GM12878 (cell line): ENCODE measurements at regions not wholly inside any gene's neighbourhood (a gene's known extent, or its start where the extent isn't known, plus 50 kb on each side); places are given as distances from the start of the nearest gene placed in this dataset.

Experiments used
- ATAC-seq: fragments of 200-7000 bp; cut with Tn5 transposase; 3 replicates; pipeline ENCODE4 v1.9.1; 2020; ENCODE audit warnings: mild to moderate bottlenecking, moderate library complexity
- BruUV-seq: library from RNA; stranded (reverse); fragments of 400-500 nt; replicated peaks from 2 replicates; lab custom pipeline; 2021; lab: Mats Ljungman, UMichigan
- CTCF ChIA-PET: fragments of 300-600 bp; sonication (Branson Sonifier 250); formaldehyde crosslinking; extraction: SDS; loops from one replicate; lab custom pipeline; 2021; ENCODE audit warnings: inconsistent platforms; lab: Yijun Ruan, JAX
- POLR2A ChIA-PET: fragments of 350-600 bp; formaldehyde crosslinking; extraction: SDS; loops from one replicate; lab custom pipeline; 2021; ENCODE audit warnings: inconsistent platforms; lab: Charles Lee
- RAD21 ChIA-PET: fragments of 300-600 bp; sonication (Branson Sonifier 250); formaldehyde crosslinking; loops from one replicate; lab custom pipeline; 2023; ENCODE audit warnings: antibody characterized with exemption; ENCODE audit not compliant: unreplicated experiment; lab: Charles Lee
- SMC1A ChIA-PET: fragments of 300-600 bp; sonication (Branson Sonifier 250); formaldehyde crosslinking; loops from one replicate; lab custom pipeline; 2023; ENCODE audit not compliant: unreplicated experiment, uncharacterized antibody; lab: Charles Lee
- DNase-seq: peaks from one replicate; pipeline ENCODE4 v3.0.0-alpha.2; 2011; ENCODE audit warnings: low read depth, low spot score
- FAIRE-seq: peaks from 3 replicates; lab custom pipeline; 2011; peaks lifted over from hg19 to GRCh38; lab: Jason Lieb, UNC
- H2AFZ ChIP-seq: 2 replicates; pipeline ENCODE4 v1.6.0; 2011; ENCODE audit warnings: low read depth, low read length, control low read depth; ENCODE audit not compliant: control insufficient read depth
- H3K27ac ChIP-seq: 2 replicates; pipeline ENCODE4 v1.5.1; 2011; ENCODE audit warnings: control low read depth; ENCODE audit not compliant: control insufficient read depth, insufficient read depth
- H3K27me3 ChIP-seq, 2 experiments: replicated peaks in 1 of 2; 2 replicates each; pipeline versions ENCODE4 v1.6.0 to v1.6.1; 2011; ENCODE audit warnings: low read length in 1 of 2; ENCODE audit not compliant: control insufficient read depth in 2 of 2, insufficient read depth in 2 of 2
- H3K36me3 ChIP-seq, 2 experiments: 2 replicates each; pipeline ENCODE4 v1.5.1; 2011; ENCODE audit warnings: low read length in 1 of 2; ENCODE audit not compliant: control insufficient read depth in 2 of 2, insufficient read depth in 2 of 2
- H3K4me1 ChIP-seq: 2 replicates; pipeline ENCODE4 v1.6.1; 2011; ENCODE audit warnings: mild to moderate bottlenecking, low read length, moderate library complexity, mixed read lengths; ENCODE audit not compliant: control insufficient read depth, insufficient read depth
- H3K4me2 ChIP-seq: 2 replicates; pipeline ENCODE4 v1.6.0; 2011; ENCODE audit warnings: control low read depth; ENCODE audit not compliant: control insufficient read depth, insufficient read depth
- H3K4me3 ChIP-seq: fragments of 200-600 bp; sonication (generic); 2 replicates; pipeline ENCODE4 v1.5.1; 2016
- H3K79me2 ChIP-seq: 2 replicates; pipeline ENCODE4 v1.6.0; 2011; ENCODE audit warnings: low read length; ENCODE audit not compliant: control insufficient read depth, insufficient read depth
- H3K9ac ChIP-seq: 2 replicates; pipeline ENCODE4 v1.8.0; 2011; ENCODE audit warnings: low read length, control low read depth, mixed read lengths; ENCODE audit not compliant: control insufficient read depth, insufficient read depth
- H3K9me3 ChIP-seq: replicated peaks from 3 replicates; pipeline ENCODE4 v1.5.1; 2011; ENCODE audit warnings: mild to moderate bottlenecking, low read length; ENCODE audit not compliant: control insufficient read depth, insufficient read depth
- H4K20me1 ChIP-seq: 2 replicates; pipeline ENCODE4 v1.6.0; 2011; ENCODE audit not compliant: control insufficient read depth, insufficient read depth
- ATF2 ChIP-seq: IDR thresholded peaks from 2 replicates; pipeline ENCODE4 v1.6.1; 2012; ENCODE audit warnings: low read length, inconsistent platforms
- BACH1 ChIP-seq: fragments of 450-650 bp; IDR thresholded peaks from 2 replicates; pipeline ENCODE4 v1.6.1; 2017; ENCODE audit warnings: mild to moderate bottlenecking, borderline replicate concordance
- CBX3 ChIP-seq: fragments of 200-600 bp; sonication (generic); IDR thresholded peaks from 2 replicates; pipeline ENCODE4 v1.6.1; 2016; ENCODE audit warnings: low read depth, borderline replicate concordance
- CHD1 ChIP-seq: IDR thresholded peaks from 2 replicates; pipeline ENCODE4 v1.6.1; 2012; ENCODE audit warnings: low read depth, low read length, improper control_type of control experiment
- DPF2 ChIP-seq: fragments of 450-650 bp; IDR thresholded peaks from 2 replicates; pipeline ENCODE4 v1.6.1; 2017; ENCODE audit warnings: mild to moderate bottlenecking
- EED ChIP-seq: sonication (generic); IDR thresholded peaks from 2 replicates; pipeline ENCODE4 v1.6.1; 2016; ENCODE audit warnings: antibody characterized with exemption, low read depth
- ELK1 ChIP-seq: IDR thresholded peaks from 2 replicates; pipeline ENCODE4 v1.6.1; 2012; ENCODE audit warnings: low read depth, low read length, improper control_type of control experiment
- IKZF1 ChIP-seq: fragments of 450-650 bp; conservative IDR thresholded peaks from 2 replicates; pipeline ENCODE4 v1.6.1; 2017; ENCODE audit warnings: antibody characterized with exemption, mild to moderate bottlenecking
- IRF5 ChIP-seq: fragments of 450-650 bp; IDR thresholded peaks from 2 replicates; pipeline ENCODE4 v1.6.1; 2017; ENCODE audit warnings: borderline replicate concordance
- JUNB ChIP-seq: IDR thresholded peaks from 2 replicates; pipeline ENCODE4 v1.6.1; 2016; ENCODE audit warnings: antibody characterized with exemption, mild to moderate bottlenecking
- LARP7 ChIP-seq: fragments of 450-650 bp; IDR thresholded peaks from 2 replicates; pipeline ENCODE4 v1.6.1; 2017; ENCODE audit warnings: mild to moderate bottlenecking
- POLR2A ChIP-seq: IDR thresholded peaks from 2 replicates; pipeline ENCODE4 v1.6.1; 2011; ENCODE audit warnings: low read depth, mild to moderate bottlenecking, low read length
- POLR2AphosphoS2 ChIP-seq: IDR thresholded peaks from 2 replicates; pipeline ENCODE4 v1.6.1; 2011; ENCODE audit warnings: low read depth, mild to moderate bottlenecking, low read length, improper control_type of control experiment, moderate library complexity
- POLR2AphosphoS5 ChIP-seq: IDR thresholded peaks from 2 replicates; pipeline ENCODE4 v1.6.1; 2011; ENCODE audit warnings: mild to moderate bottlenecking, low read length, inconsistent platforms
- SP1 ChIP-seq: IDR thresholded peaks from one replicate; pipeline ENCODE4 v1.6.1; 2011; ENCODE audit warnings: low read depth, low read length
- TCF12 ChIP-seq: IDR thresholded peaks from 2 replicates; pipeline ENCODE4 v1.6.1; 2011; ENCODE audit warnings: low read depth, mild to moderate bottlenecking, low read length
- USF2 ChIP-seq: IDR thresholded peaks from 2 replicates; pipeline ENCODE4 v1.6.1; 2011; ENCODE audit warnings: low read depth, low read length, improper control_type of control experiment, borderline replicate concordance
- ZBTB33 ChIP-seq: fragments of 450-650 bp; IDR thresholded peaks from 2 replicates; pipeline ENCODE4 v1.6.1; 2017; ENCODE audit warnings: mild to moderate bottlenecking
- ZZZ3 ChIP-seq: IDR thresholded peaks from 2 replicates; pipeline ENCODE4 v1.6.1; 2011; ENCODE audit warnings: low read depth; ENCODE audit not compliant: control insufficient read depth, insufficient read length
- WGBS: methylation state at CpG from one replicate; pipeline ENCODE4 v1.1.6; 2016; ENCODE audit warnings: low lambda C conversion rate; ENCODE audit not compliant: insufficient replicate concordance, insufficient coverage; ENCODE audit errors: missing lambda C conversion rate; 5-methylcytosine and 5-hydroxymethylcytosine counted together
- in situ Hi-C: fragments of 300-500 bp; cut with MboI; formaldehyde crosslinking; loops from 9 replicates; pipeline ENCODE4 v1.14.3; 2018; ENCODE audit warnings: mixed read lengths
- intact Hi-C: fragments of 100-400 bp; cut with micrococcal nuclease; formaldehyde crosslinking; loops from one replicate; pipeline ENCODE4 v1.14.2; 2022; ENCODE audit not compliant: unreplicated experiment

- TF ChIP-seq IRF5 (no peak), POLR2AphosphoS5 (no peak), IKZF1 (no peak), DPF2 (no peak), CHD1 (no peak)
These were observed 210.6 kb upstream of the KCNJ16 start (continued) for GRCh38 chr17:69864462-69864861.

GRCh38 chr17:69869667-69870066 lies 205.4 kb upstream of the KCNJ16 start:
- intact Hi-C loops (no loop called here), in situ Hi-C loops (no loop called here)
- H3K4me1 ChIP-seq, result peaks cover 11% of the 10 kb centered on the region
- H4K20me1 ChIP-seq, result no peaks in the 10 kb centered on the region
- peak; percentile 56 for ATAC-seq
- no peaks in the 10 kb centered on the region for H3K79me2 ChIP-seq
- no TSS peak for BruUV-seq
- H3K4me3 ChIP-seq, result 0 out of 2 replicates have a peak overlapping the region, but pooled peaks have one; percentile 1
- 0% methylated on average over 1 of the region's 1 CpG for WGBS
- no peak for FAIRE-seq
- DNase-seq, result no peak
- ChIA-PET SMC1A (no interaction called here), POLR2A (no interaction called here), CTCF (no interaction called here), RAD21 (no interaction called here)
- H3K36me3 ChIP-seq, result no peaks in the 10 kb centered on the region
- H3K9me3 ChIP-seq, result no peaks in the 10 kb centered on the region
- no peak overlapping the region for H3K27ac ChIP-seq
- H3K9ac ChIP-seq, result no peak overlapping the region
- H2AFZ ChIP-seq, result no peak overlapping the region
- H3K27me3 ChIP-seq, result no peaks in the 10 kb centered on the region
- H3K4me2 ChIP-seq, result peak overlapping the region; percentile 43
- TF ChIP-seq ATF2 (0 out of 2 replicates have a peak, but pooled peaks have one; percentile 29), TCF12 (no peak), POLR2AphosphoS2 (no peak), JUNB (peak; percentile 78), LARP7 (no peak), USF2 (no peak), SP1 (no peak), ZZZ3 (no peak), ZBTB33 (no peak), CBX3 (no peak), BACH1 (no peak), EED (no peak), POLR2A (no peak), ELK1 (no peak)
